Esophagus muscularis mucosa (tissue), 4 donors: ENCODE measurements at regions not wholly inside any gene's neighbourhood (a gene's known extent, or its start where the extent isn't known, plus 50 kb on each side); places are given as distances from the start of the nearest gene placed in this dataset.

Experiments used
- CTCF ChIP-seq, 3 experiments: fragments of 200-600 bp in 2 of 3; fragments of 450-650 bp in 1 of 3; sonication (generic) in 2 of 3; IDR thresholded peaks; one replicate each; pipeline ENCODE4 v1.5.1; 2017 to 2019; ENCODE audit warnings: antibody characterized with exemption in 3 of 3, mild to moderate bottlenecking in 2 of 3, moderate library complexity in 1 of 3
- EP300 ChIP-seq: sonication (generic); formaldehyde crosslinking; IDR thresholded peaks from one replicate; pipeline ENCODE4 v1.6.1; 2017; ENCODE audit warnings: antibody characterized with exemption
- POLR2A ChIP-seq: fragments of 450-650 bp; IDR thresholded peaks from one replicate; pipeline ENCODE4 v1.6.1; 2017; ENCODE audit warnings: antibody characterized with exemption, moderate library complexity, mild to moderate bottlenecking, low read depth
- POLR2AphosphoS5 ChIP-seq, 2 donors: sonication (generic); formaldehyde crosslinking; IDR thresholded peaks; one replicate each; pipeline ENCODE4 v1.6.1; 2017; ENCODE audit warnings: antibody characterized with exemption in 2 of 2

- TF ChIP-seq CTCF (IDR thresholded peaks at IDR 0.05) (no peak), EP300 (no peak), POLR2AphosphoS5 (IDR thresholded peaks at IDR 0.05) (no peak), POLR2A (no peak)
Measured at GRCh38 chr15:75791337-75791713, 51.9 kb upstream of the UBE2Q2 start.
